HG02642 (cell line): ENCODE measurements at regions not wholly inside any gene's neighbourhood (a gene's known extent, or its start where the extent isn't known, plus 50 kb on each side); places are given as distances from the start of the nearest gene placed in this dataset.

Source experiments
- ATAC-seq: cut with Tn5 transposase; IDR thresholded peaks from one replicate; pipeline ENCODE4 v1.9.1; 2021; ENCODE audit warnings: mild to moderate bottlenecking; ENCODE audit not compliant: unreplicated experiment, poor library complexity

DNA sequence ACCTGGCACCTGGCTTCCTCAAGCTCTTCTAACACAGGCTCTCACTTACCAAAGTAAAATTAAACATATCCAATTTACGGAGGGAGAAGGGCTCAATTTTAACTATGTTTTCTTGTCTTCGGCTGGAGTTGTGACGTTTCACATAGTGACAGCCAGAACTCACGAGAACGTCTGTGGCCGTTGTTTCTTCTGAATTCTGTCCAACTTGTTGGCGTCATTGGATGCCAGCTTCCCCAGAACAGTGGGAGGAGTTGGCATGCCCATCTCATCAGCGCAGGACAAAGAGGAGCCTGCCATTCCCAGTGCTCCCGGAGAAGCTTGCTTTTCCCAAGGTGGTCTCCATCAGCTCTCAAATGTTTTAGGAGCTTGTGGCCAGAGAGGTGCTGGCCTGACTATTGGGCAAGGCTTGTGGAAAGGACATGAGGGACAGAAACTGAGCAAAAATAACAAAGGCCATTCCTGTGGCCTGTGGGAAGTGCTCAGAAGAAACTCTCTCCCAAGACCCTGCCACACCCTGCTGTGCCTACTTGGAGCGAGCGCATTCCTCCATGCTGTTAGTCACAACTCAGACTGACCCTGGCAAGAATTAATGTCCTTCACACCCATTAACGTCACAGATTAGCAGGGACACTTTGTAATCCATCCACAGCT, 265.4 kb upstream of the CDH4 start:
- ATAC-seq: no peak

GRCh38 chr20:60990061-60990460, 262.0 kb upstream of the CDH4 start:
- no peak for ATAC-seq

DNA sequence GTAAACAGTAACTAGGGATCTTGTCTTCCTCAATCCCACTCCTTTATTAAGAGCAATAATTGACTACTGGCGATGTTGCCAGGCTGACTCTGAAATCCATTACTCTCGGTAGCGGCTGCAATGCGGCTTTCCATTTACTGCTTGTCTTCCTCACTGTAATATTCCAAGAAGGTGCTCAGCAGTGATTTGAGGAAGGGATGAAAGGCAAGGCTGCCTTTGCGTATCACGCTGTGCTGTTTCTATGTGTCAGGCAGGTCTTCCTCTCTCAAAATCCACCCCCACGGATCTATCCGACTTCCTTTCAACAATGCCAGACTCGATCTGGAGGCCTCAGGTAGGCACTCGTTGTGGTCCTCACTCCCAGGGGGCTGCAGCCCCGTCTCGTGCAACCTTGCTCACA, 261.4 kb upstream of the CDH4 start:
- ATAC-seq: no peak

- ATAC-seq: no peak
These were observed 258.5 kb upstream of the CDH4 start for GRCh38 chr20:60993433-60994044.

GRCh38 chr20:60999250-60999649, 252.8 kb upstream of the CDH4 start:
- no peak for ATAC-seq

DNA sequence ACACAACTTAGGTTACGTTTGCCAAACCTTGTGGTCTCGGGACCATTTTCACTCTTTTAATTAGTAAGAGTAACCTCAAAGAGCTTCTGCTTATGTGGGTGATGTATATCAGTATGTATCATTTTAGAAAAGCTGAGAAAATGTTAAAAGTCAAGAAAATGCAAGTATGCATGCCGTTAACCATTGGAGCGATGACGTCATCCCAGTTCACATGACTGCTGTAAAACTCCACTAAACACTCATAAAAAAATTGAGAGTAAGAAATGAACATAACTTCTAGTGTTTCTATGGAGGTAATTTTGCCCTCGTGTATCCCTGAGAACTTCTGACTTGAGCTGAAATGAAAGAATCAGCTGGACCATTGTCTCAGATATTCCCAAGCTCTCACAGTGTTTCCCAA, 250.0 kb upstream of the CDH4 start:
- no peak for ATAC-seq

DNA sequence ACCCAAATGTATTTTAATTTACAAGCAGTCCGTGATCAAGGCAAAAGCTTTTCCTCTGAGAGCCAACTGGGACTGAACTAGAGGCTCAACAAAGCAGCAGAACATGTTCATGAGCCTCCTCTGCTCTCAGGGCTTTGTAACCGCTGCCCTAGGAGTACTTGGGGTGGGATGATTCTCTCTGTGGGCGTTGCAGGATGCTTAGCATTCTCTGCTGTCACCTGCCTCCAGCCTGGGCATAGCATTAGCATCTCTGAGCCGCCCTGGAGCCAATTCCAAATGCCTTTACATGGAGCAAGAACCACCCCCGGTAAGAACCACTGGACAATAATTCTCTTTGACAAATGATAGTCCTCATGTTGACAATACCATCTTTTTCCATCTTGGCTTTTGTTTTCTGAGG, 237.6 kb upstream of the CDH4 start:
- ATAC-seq: no peak

- ATAC-seq: no peak
These were observed 236.5 kb upstream of the CDH4 start for GRCh38 chr20:61015602-61016001.

DNA sequence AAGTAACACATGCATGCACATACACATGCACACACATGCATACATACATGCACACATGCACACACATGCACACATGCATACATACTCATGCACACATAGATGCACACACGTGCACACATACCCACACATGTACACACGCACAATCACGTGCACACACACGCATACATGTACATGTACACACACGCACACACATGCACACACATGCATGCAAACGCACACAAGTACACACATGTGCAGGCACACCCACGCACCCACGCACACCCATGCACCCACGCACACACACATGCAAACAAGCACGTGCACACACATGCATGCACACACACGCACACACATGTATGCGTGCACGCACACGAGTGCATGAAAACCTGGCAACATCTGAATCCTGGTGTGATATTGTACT, 232.7 kb upstream of the CDH4 start:
- no peak for ATAC-seq

GRCh38 chr20:61023612-61024011, 228.4 kb upstream of the CDH4 start:
- no peak for ATAC-seq

DNA sequence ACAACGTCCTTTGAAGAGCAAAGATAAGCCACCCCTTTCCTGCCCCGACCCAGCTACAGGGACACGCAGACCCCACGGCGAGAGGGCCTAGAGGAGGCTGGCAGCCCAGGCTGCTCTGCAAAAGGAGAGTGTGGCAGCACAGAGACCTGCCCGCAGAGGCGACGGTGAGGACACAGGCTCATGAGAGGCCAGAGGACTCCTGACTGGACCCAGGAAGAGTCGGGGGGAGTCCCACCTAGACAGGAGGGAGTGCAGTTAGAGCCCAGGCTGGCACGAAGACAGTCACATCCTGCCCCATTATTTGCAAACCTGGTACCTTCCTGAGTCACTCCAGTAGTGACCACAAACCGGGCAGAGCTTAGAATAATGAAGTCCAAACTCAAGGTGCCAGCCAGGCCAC, 227.7 kb upstream of the CDH4 start:
- ATAC-seq: no peak

GRCh38 chr20:61025536-61025935, 226.5 kb upstream of the CDH4 start:
- ATAC-seq: no peak

DNA sequence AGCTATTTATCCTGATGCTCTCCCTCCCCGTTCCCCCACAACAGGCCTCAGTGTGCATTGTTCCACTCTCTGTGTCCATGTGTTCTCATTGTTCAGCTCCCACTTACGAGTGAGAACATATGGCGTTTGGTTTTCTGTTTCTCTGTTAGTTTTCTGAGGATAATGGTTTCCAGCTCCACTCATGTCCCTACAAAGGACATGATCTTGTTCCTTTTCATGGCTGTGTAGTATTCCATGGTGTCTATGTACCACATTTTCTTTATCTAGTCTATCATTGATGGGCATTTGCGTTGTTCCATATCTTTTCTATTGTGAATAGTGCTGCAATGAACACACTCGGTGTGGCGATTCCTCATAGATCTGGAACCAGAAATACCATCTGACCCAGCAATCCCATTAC, 225.9 kb upstream of the CDH4 start:
- no peak for ATAC-seq

DNA sequence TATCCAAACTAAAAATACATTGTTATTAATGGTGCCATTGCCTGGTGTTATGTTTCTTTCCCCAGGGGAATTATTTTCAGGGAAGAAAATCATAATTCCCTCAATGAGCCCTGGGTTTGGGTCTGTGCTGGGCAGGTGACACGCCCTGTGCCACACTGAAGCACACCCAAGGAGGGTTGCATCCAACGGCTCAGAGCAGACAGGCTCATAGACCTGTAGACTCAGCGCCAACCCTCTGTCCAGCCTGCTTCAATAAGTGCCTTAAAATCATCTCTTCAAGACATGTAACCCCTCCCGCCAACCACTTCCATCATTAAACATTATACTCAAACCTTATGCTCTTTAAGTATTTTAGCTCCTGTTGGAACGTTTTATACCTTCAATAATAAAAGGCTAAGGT, 225.3 kb upstream of the CDH4 start:
- no peak for ATAC-seq

DNA sequence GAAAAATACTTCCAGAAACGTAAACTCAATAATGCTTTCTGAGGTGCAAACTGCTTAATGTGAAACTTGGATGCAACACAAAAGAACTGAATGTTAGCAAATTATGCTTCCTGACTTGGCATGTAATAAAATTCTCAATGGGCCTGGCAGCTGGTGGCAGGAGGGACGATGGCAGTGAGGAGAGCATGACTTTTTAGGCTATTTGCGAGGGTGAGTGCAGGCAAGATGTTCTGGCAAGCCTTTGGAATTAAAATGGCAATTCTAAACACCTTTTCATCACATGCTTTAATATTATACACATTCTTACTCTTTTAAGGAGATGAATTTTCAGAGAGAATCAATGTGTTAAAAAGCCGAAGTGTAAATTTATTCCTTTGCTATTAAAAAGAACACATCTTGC, 224.8 kb upstream of the CDH4 start:
- no peak for ATAC-seq

DNA sequence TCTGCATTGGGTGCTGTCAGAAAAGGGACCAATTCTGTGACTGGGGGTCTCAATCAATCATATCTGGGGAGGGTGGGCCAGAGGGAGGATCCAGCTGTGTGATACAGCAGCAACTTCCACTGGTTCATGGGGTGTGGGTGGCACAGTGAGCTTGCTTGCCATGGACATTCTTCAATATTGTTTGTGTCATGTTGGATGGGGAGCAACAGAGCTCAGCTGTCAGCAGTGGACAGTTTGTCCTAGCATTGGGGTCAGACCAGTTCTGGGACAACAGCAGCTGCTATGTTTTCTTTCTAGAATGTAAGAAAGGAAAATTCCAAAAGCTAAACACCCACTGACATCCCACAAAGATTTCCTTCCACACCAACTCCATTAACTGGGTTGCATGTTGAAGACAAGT, 221.9 kb upstream of the CDH4 start:
- no peak for ATAC-seq

- ATAC-seq: no peak
These were observed 220.8 kb upstream of the CDH4 start for GRCh38 chr20:61031101-61031830.

DNA sequence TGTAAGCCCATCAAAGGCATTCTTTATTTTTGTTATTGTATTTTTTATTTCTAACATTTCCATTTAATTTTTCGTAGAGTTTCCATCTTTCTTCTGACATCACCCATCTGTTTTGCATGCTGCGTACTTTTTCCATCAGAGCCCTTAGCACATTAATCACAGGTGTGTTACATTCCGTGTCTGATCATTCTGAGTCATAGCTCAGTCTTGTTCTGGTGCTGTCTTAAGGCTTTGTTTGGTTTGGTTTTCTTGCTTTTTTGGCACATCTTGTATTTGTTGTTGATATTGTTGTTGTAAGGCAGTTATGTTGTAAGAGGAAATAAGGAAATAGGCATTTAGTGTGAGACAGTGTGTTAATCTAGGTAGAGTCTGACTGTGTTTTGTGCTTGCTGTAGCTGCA, 214.6 kb upstream of the CDH4 start:
- ATAC-seq: no peak

DNA sequence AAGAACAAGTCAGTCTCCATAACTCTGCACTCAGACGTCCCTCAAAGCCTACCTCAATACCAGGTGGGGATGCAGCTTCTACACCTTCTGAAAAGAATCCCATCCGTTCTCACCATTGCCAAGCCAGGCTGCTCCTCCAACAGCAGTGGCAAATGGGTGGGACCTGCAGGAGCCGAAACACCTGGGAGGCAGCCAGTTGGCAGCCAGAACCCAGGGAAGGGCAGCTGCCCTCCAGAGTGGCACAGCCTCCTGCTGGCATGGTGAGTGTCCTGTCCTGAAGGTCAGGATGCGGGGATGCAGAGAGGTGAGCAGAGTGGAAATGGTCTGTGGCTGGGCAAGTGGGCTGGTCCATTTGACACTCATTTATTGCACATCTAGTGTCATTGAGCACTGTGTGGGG, 210.6 kb upstream of the CDH4 start:
- ATAC-seq: no peak

- ATAC-seq: no peak
These were observed 209.3 kb upstream of the CDH4 start for GRCh38 chr20:61042506-61043385.

DNA sequence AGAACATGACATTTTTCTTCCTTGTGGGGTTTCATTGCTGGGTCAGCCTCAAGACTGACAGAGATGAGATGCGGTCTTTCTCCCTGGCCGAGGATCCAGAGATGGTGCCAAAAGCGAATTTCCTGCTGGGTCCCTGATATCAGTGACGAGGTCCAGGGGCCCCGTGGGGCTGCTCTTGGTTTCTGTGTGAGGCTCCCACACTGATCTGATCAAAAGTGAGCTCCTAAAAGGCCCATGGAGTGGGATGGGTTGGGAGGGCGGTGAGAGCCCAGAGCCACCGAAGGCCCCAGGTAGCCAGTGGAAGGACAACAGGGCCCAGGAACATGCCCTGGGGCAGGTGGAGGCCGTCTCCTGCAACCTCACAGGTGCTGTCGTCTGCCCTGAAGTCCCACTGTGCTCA, 208.4 kb upstream of the CDH4 start:
- ATAC-seq: no peak
